ACC112 (cell line): ENCODE measurements at regions not wholly inside any gene's neighbourhood (a gene's known extent, or its start where the extent isn't known, plus 50 kb on each side); places are given as distances from the start of the nearest gene placed in this dataset.
"Not testable (repeated sequence)": the region's sequence is repeated elsewhere in the genome, so short reads cannot be mapped to it uniquely, and the experiment has no call there.

Source experiments
- H2AFZ ChIP-seq: fragments of 200-600 bp; sonication (generic); one replicate; pipeline ENCODE4 v1.6.0; 2017; ENCODE audit warnings: antibody characterized with exemption, low read length; ENCODE audit not compliant: unreplicated experiment
- H3K27ac ChIP-seq: fragments of 200-600 bp; sonication (generic); 2 replicates; pipeline ENCODE4 v1.5.1; 2014; ENCODE audit warnings: low read depth, mild to moderate bottlenecking, antibody characterized with exemption, low read length, moderate library complexity
- H3K27me3 ChIP-seq: fragments of 200-600 bp; sonication (generic); 2 replicates; pipeline ENCODE4 v1.6.1; 2014; ENCODE audit warnings: mild to moderate bottlenecking, antibody characterized with exemption, low read length, moderate library complexity, mixed read lengths; ENCODE audit not compliant: insufficient read depth
- H3K36me3 ChIP-seq: fragments of 200-600 bp; sonication (generic); 2 replicates; pipeline ENCODE4 v1.6.1; 2016; ENCODE audit warnings: mild to moderate bottlenecking, antibody characterized with exemption, low read length, moderate library complexity, mixed read lengths; ENCODE audit not compliant: insufficient read depth
- H3K4me1 ChIP-seq: fragments of 200-600 bp; sonication (generic); one replicate; pipeline ENCODE4 v1.6.1; 2016; ENCODE audit warnings: low read length, mixed read lengths; ENCODE audit not compliant: insufficient read depth, unreplicated experiment, control insufficient read depth
- H3K4me3 ChIP-seq: fragments of 200-600 bp; sonication (generic); 2 replicates; pipeline ENCODE4 v1.5.1; 2014; ENCODE audit warnings: mild to moderate bottlenecking, low read depth, low read length
- H3K79me2 ChIP-seq: fragments of 200-600 bp; sonication (generic); one replicate; pipeline ENCODE4 v1.6.0; 2016; ENCODE audit warnings: low read length; ENCODE audit not compliant: control insufficient read depth, unreplicated experiment, insufficient read depth

DNA sequence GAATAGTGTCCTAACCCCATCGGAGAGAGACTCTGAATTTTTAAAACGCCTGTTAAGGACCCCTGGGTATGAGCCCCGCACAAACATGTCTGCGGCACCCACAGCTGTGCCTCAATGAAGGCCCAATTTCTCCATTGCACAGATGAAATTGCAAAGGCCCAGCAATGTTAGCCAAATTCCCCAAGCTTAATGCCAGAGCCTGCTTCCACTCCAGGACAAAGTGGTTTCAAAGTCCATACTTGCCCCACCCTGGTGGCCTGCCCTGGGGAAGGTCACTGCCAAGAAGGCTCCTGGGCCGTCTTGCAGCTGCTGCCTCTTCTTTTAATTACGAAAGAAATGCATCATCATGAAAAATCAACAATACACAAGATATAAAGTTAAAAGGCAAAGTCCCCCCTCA, 1179.7 kb downstream of the VRK1 start:
- H3K4me1 ChIP-seq: no peaks in the 10 kb centered on the region
- H3K4me3 ChIP-seq: no peak overlapping the region
- no peak overlapping the region for H3K27ac ChIP-seq
- no peak overlapping the region for H2AFZ ChIP-seq
- no peaks in the 10 kb centered on the region for H3K36me3 ChIP-seq
- H3K79me2 ChIP-seq: no peaks in the 10 kb centered on the region
- no peaks in the 10 kb centered on the region for H3K27me3 ChIP-seq

DNA sequence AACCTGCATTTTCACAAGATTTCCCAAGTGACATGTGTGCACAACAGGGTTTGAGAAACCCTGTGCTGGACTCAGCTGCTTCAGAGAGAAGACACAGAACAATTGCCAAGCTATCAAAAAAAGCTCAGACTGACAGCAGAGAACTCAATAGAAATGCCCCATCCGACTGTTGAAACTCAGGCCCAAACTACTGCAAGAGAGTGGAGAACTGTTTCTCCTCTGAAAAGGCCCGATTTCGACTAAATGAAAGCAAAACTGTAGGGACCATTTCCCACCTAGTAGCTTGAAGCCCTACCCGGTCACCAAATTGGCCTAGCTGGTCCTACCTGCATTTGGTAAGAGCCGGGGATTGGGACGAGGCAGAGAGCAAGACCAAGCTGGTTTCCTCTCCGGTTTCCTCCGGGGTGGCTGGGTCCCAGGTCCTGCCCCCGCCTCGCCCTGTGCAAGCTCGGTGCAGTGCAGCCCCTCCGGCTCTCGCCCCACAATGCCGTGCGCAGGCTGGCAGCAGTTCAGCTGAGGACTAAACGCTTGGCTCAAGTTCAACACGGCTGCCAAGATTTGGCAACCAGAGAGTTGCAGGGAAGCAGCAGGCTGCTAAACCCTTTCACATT, 1180.6 kb downstream of the VRK1 start:
- H3K79me2 ChIP-seq: no peaks in the 10 kb centered on the region
- no peak overlapping the region for H3K4me3 ChIP-seq
- no peaks in the 10 kb centered on the region for H3K36me3 ChIP-seq
- H2AFZ ChIP-seq: no peak overlapping the region
- no peaks in the 10 kb centered on the region for H3K4me1 ChIP-seq
- no peak overlapping the region for H3K27ac ChIP-seq
- no peaks in the 10 kb centered on the region for H3K27me3 ChIP-seq

DNA sequence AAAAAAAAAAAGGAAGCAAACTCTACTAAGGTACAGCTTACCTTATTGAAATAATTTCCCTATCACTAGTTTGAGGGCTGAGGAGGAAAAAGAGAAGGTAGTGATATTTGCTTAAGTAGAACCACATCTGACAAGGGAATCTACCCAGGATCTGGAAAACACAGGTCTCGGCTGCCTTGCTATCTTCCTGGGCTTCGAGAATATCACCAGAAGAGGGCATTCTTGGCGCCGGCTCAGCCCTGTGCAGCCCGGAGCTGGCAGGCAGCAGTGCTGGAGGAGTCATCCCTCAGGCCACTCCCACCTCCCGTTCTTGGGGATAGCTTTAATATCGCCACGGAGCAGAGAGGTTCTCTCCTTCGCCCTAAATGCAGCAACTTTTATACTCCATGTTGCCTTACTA, 1181.2 kb downstream of the VRK1 start:
- no peaks in the 10 kb centered on the region for H3K4me1 ChIP-seq
- H2AFZ ChIP-seq: no peak overlapping the region
- H3K36me3 ChIP-seq: no peaks in the 10 kb centered on the region
- no peak overlapping the region for H3K27ac ChIP-seq
- H3K4me3 ChIP-seq: no peak overlapping the region
- no peaks in the 10 kb centered on the region for H3K79me2 ChIP-seq
- no peaks in the 10 kb centered on the region for H3K27me3 ChIP-seq

DNA sequence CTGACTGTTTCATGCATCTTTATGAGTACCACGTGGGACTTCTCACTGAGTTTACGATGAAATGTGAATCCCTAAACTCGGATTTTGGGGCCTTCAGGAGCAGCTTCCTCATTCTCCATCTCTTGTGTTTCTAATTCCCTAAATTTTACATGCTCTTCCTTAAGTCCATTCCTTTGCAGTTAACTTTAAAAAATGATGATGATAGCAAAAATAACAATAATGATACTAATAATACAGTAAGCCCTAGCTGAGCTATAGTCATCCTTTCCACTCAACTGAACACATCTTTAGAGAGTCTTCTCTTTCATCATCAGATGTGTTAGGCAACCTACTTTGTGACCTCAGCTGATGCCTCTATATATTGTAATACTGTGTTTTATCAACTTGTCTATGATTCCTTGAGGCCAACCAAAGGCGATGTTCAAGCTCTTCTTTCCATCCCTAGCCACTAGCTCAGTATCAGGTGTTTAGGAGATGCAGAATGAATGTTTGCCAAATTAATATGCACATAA, 1196.4 kb downstream of the VRK1 start:
- Histone ChIP-seq H3K4me1 (no peaks in the 10 kb centered on the region), H2AFZ (no peak overlapping the region), H3K27ac (no peak overlapping the region)

DNA sequence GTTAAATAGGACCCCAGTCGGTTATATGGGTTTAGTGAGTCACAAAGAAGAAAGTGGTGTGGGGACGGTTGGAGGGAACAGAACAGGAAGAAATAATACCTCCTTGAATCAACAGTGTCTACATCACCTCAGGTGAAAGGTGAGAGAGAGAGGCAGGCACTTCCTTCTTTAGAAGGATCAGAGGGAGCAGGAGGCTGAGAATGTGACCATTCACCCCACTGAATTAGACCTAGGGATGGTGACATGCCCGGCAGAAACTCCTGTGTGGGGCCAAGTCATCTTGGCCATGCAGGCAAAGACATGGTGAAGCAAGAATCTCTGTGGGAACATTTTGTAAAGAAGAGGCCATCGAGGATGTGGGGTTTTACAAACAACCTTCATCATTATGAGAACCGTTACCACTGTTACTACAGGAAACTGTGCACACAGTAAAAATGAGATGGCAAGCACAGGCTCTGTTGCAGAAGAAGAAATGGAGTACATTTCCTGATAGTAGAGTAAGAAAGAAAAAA, 1196.9 kb downstream of the VRK1 start:
- H3K27me3 ChIP-seq: no peaks in the 10 kb centered on the region
- no peak overlapping the region for H3K4me3 ChIP-seq
- H3K79me2 ChIP-seq: no peaks in the 10 kb centered on the region
- no peak overlapping the region for H3K27ac ChIP-seq
- H3K4me1 ChIP-seq: no peaks in the 10 kb centered on the region
- no peaks in the 10 kb centered on the region for H3K36me3 ChIP-seq
- H2AFZ ChIP-seq: no peak overlapping the region

More for the DNA sequence above, 1196.4 kb downstream of the VRK1 start:
- H3K27me3 ChIP-seq: no peaks in the 10 kb centered on the region
- H3K79me2 ChIP-seq: no peaks in the 10 kb centered on the region
- no peak overlapping the region for H3K4me3 ChIP-seq
- H3K36me3 ChIP-seq: no peaks in the 10 kb centered on the region

DNA sequence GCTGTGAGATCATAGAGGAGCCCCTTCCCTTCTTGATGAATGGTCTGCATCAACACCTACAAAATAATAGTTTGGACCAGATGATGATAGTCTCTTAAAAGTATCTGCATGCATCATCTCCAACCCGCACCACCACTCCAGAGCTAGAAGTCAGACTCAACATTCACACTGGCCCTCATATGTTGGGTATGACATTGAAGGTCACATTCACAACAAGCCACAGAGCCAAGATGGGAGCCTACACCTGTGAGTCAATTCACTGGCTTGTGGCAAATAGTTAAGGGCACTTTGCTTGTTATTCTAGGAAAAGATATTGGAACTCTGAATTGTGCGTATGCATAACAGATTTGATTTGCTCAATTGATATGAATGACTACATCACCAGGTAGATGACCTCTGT, 1197.9 kb downstream of the VRK1 start:
- Histone ChIP-seq H3K4me3 (no peak overlapping the region), H3K27me3 (no peaks in the 10 kb centered on the region), H3K27ac (no peak overlapping the region), H3K79me2 (no peaks in the 10 kb centered on the region), H3K4me1 (no peaks in the 10 kb centered on the region), H3K36me3 (no peaks in the 10 kb centered on the region), H2AFZ (no peak overlapping the region)

DNA sequence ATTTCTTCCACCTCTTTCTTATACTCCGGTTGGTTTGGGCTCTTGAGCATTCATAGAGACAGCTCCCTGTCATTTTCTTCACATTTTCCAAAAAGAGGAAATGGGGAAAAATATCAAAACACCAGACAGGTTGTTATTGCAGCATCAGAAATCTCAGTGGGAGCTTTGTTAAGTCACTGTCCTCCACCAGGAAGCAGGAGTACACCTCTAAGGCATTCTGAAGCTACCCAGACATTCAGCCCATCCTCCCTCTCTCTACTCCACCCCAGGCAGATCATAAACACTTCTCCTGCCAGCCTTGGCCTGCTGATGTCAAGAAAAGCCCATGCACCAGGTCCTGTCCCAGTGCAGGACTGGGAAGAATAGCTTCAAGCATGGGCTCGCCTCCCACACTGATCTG, 1198.3 kb downstream of the VRK1 start:
- Histone ChIP-seq H3K27ac (no peak overlapping the region), H3K4me1 (no peaks in the 10 kb centered on the region), H3K36me3 (no peaks in the 10 kb centered on the region), H3K4me3 (no peak overlapping the region), H3K79me2 (no peaks in the 10 kb centered on the region), H3K27me3 (no peaks in the 10 kb centered on the region), H2AFZ (no peak overlapping the region)

DNA sequence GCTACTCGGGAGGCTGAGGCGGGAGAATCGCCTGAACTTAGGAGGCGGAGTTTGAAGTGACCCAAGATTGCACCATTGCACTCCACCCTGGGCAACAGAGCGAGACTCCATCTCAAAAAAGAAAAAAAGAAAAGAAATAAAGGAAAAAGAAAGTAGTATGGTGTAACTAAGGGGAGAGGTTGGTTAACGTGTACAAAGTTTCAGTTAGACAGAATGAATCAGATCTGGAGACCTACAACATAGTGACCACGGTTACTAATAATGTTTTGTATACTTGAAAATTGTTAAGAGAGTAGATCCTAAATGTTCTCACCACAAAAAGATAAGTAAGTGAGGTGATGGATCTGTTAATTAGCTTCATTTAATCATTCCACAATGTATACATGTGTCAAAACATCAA, 1208.8 kb downstream of the VRK1 start:
- H3K79me2 ChIP-seq: no peaks in the 10 kb centered on the region
- no peak overlapping the region for H3K4me3 ChIP-seq
- H3K36me3 ChIP-seq: no peaks in the 10 kb centered on the region
- no peak overlapping the region for H3K27ac ChIP-seq
- no peak overlapping the region for H2AFZ ChIP-seq
- H3K4me1 ChIP-seq: no peaks in the 10 kb centered on the region
- no peaks in the 10 kb centered on the region for H3K27me3 ChIP-seq

DNA sequence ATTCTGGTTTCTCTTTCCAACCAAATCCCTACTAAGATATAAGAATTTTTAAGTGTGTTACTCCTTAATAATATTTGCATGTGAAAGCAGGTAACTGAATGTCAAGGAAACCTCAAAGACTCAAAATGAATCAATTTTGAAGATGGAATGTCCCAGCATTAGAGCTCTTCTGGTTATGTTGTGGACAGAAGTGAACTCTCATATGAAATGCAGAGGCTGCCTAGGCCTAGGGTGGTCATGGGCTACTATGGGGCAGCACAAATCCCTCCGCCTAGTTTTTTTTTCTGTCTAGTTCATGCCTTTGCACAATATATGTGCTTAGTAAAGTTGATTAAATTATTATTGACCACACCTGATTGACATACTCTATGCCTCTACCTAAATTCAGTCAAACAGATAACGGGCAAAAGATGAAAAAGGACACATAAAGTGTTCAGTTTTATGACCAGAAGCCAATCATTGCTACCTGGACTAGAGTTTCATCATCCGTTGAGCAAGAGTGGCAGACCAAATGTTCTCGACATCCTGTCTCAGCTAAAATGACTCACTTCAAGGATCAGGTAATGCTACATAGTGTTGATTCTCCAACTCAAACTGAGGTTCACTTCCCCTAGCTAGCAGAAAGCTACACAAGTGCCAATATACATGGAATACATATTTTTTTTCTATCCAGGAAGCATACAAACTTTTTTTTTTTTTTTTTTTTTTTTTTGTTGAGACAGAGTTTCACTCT, 1211.4 kb downstream of the VRK1 start:
- no peak overlapping the region for H3K27ac ChIP-seq
- no peak overlapping the region for H3K4me3 ChIP-seq
- H3K27me3 ChIP-seq: no peaks in the 10 kb centered on the region
- H3K4me1 ChIP-seq: no peaks in the 10 kb centered on the region
- no peaks in the 10 kb centered on the region for H3K36me3 ChIP-seq
- no peaks in the 10 kb centered on the region for H3K79me2 ChIP-seq
- H2AFZ ChIP-seq: no peak overlapping the region

DNA sequence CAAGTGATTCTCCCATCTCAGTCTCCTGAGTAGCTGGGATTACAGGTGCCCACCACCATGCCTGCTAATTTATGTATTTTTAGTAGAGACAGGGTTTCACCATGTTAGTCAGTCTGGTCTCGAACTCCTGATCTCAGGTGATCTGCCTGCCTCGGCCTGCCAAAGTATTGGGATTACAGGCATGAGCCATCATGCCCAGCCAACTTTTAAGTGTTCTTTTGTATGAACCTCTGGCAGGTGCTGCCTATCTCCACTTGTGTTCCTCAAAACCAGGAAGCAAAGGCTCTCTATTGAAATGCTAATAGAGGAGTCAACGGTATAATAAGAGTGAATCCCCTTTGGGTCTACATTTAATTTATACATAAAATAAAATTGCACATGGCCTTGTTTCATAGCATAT, 1212.0 kb downstream of the VRK1 start:
- H3K79me2 ChIP-seq, H3K27me3 ChIP-seq, H3K4me3 ChIP-seq, H3K4me1 ChIP-seq, H3K27ac ChIP-seq, H2AFZ ChIP-seq, H3K36me3 ChIP-seq: not testable (repeated sequence)

DNA sequence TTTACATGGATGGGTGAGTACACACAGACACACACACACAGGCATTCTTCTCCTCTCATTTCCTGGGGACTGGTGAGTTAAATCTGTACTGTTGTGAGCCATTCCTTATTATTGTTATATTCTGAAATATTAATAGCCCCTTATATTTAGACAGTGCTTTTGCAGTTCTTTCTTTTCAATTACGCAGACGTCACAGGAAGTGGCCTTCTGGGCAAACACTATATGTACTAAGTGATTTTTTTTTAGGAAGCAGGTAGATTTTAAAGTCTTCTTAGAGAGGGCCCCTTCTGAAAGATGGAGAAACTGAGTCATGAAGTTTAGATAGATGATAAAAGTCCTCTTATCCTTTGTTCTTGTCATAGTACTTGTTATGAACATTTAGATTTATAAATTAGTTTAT, 1213.6 kb downstream of the VRK1 start:
- Histone ChIP-seq H3K27me3 (no peaks in the 10 kb centered on the region), H3K79me2 (no peaks in the 10 kb centered on the region), H2AFZ (no peak overlapping the region), H3K4me1 (no peaks in the 10 kb centered on the region), H3K4me3 (no peak overlapping the region), H3K36me3 (no peaks in the 10 kb centered on the region), H3K27ac (no peak overlapping the region)
